HG03442 (cell line): ENCODE measurements at regions not wholly inside any gene's neighbourhood (a gene's known extent, or its start where the extent isn't known, plus 50 kb on each side); places are given as distances from the start of the nearest gene placed in this dataset.
"Not testable (repeated sequence)": the region's sequence is repeated elsewhere in the genome, so short reads cannot be mapped to it uniquely, and the experiment has no call there.

Experiments used
- ATAC-seq: cut with Tn5 transposase; IDR thresholded peaks from one replicate; pipeline ENCODE4 v1.9.1; 2021; ENCODE audit warnings: mild to moderate bottlenecking, moderate library complexity; ENCODE audit not compliant: unreplicated experiment

GRCh38 chr2:64250063-64250462 is 105.8 kb upstream of the PELI1 start:
- no peak for ATAC-seq

- ATAC-seq: no peak
These were observed 106.7 kb upstream of the PELI1 start for GRCh38 chr2:64250751-64251423.

- no peak for ATAC-seq
These were observed 107.5 kb upstream of the PELI1 start for GRCh38 chr2:64251497-64252250.

- not testable (repeated sequence) for ATAC-seq
These were observed 108.2 kb upstream of the PELI1 start for GRCh38 chr2:64252251-64252978.

GRCh38 chr2:64253421-64253820 is 109.2 kb upstream of the PELI1 start:
- not testable (repeated sequence) for ATAC-seq

- no peak for ATAC-seq
These were observed 114.3 kb upstream of the PELI1 start for GRCh38 chr2:64258566-64258965.

- ATAC-seq: no peak
These were observed 115.1 kb upstream of the PELI1 start for GRCh38 chr2:64259312-64259711.

GRCh38 chr2:64260093-64260803 is 116.0 kb upstream of the PELI1 start:
- no peak for ATAC-seq

- ATAC-seq: peak; percentile 86
These were observed 116.6 kb upstream of the PELI1 start for GRCh38 chr2:64260817-64261216.

GRCh38 chr2:64262071-64262470 is 117.9 kb upstream of the PELI1 start:
- no peak for ATAC-seq

GRCh38 chr2:64262816-64263215 is 118.6 kb upstream of the PELI1 start:
- no peak for ATAC-seq

GRCh38 chr2:64263315-64263714 is 119.1 kb upstream of the PELI1 start:
- ATAC-seq: no peak

- ATAC-seq: no peak
These were observed 123.5 kb upstream of the PELI1 start for GRCh38 chr2:64267699-64268098.

- ATAC-seq: no peak
These were observed 124.3 kb upstream of the PELI1 start for GRCh38 chr2:64268330-64269048.

- ATAC-seq: no peak
These were observed 129.5 kb upstream of the PELI1 start for GRCh38 chr2:64273524-64274398.

- ATAC-seq: no peak
These were observed 130.4 kb upstream of the PELI1 start for GRCh38 chr2:64274399-64275173.

- ATAC-seq: no peak
These were observed 130.9 kb upstream of the PELI1 start for GRCh38 chr2:64275174-64275466.

GRCh38 chr2:64276417-64277095 is 132.3 kb upstream of the PELI1 start:
- no peak for ATAC-seq
